ENCODE measurements at regions not wholly inside any gene's neighbourhood (a gene's known extent, or its start where the extent isn't known, plus 50 kb on each side); places are given as distances from the start of the nearest gene placed in this dataset.

- no peak overlapping the region for H3K4me2 ChIP-seq (ENCODE audit: insufficient read depth, insufficient read length, low read length)
- no peaks in the 10 kb centered on the region for H3K4me1 ChIP-seq (ENCODE audit: insufficient read depth, low read length)
- H3K79me1 ChIP-seq (ENCODE audit: insufficient read depth, low read depth, low read length, poor library complexity, severe bottlenecking) = no peaks in the 10 kb centered on the region
- Mint-ChIP-seq H3K4me1 (0 out of 4 replicates have a peak, but pooled peaks cover 0 to 3% of the 10 kb centered on the region in 2 experiments), H3K36me3 (ENCODE audit: insufficient read depth in 1 of 3, low read depth in 3 of 3) (peaks cover under 1 to 14% (median 6%) of the 10 kb centered on the region in 3 experiments; a peak in 5 of 7 replicates), H3K4me3 (no peak overlapping the region), H3K27me3 (ENCODE audit: low read depth) (no peaks in the 10 kb centered on the region), H3K27ac (no peak overlapping the region), H3K9me3 (peaks cover 6 to 12% of the 10 kb centered on the region in 2 experiments; a peak in 4 of 5 replicates)
- H3K14ac ChIP-seq (ENCODE audit: insufficient read depth, low read length) = no peak overlapping the region
- no peak overlapping the region for H2BK5ac ChIP-seq (ENCODE audit: insufficient read length, low read length)
- H3K9ac ChIP-seq (ENCODE audit: extremely low read depth, insufficient read length, low read length) = no peak overlapping the region
- H3K23ac ChIP-seq (ENCODE audit: insufficient read length, low read depth, low read length) = no peak overlapping the region
- H3K79me2 ChIP-seq (ENCODE audit: insufficient read depth, low read length) = no peaks in the 10 kb centered on the region
- no peak overlapping the region for H3K27ac ChIP-seq (ENCODE audit: insufficient read length, low read depth, low read length)
- no peak overlapping the region for H2AFZ ChIP-seq (ENCODE audit: low read length)
- no peak overlapping the region for H3K18ac ChIP-seq (ENCODE audit: insufficient read length, low read depth, low read length)
- no peak overlapping the region for H4K8ac ChIP-seq (replicated peaks; ENCODE audit: insufficient read length, low read depth, low read length)
- no peak overlapping the region for H3T11ph ChIP-seq (ENCODE audit: low read length)
- H4K20me1 ChIP-seq (ENCODE audit: control insufficient read depth, insufficient read depth, insufficient read length) = no peaks in the 10 kb centered on the region
- no peak overlapping the region for H2AK5ac ChIP-seq (ENCODE audit: insufficient read length, low read length)
- no peak overlapping the region for H2BK20ac ChIP-seq (ENCODE audit: low read depth, low read length, poor library complexity, severe bottlenecking)
- H3K27me3 ChIP-seq (ENCODE audit: insufficient read depth, low read length) = no peaks in the 10 kb centered on the region
- H3K4ac ChIP-seq (ENCODE audit: low read depth, low read length) = no peak overlapping the region
- H4K5ac ChIP-seq (ENCODE audit: insufficient read length, low read depth, low read length) = no peak overlapping the region
- H3K56ac ChIP-seq (ENCODE audit: insufficient read length, low read depth, low read length) = no peak overlapping the region
- H2BK12ac ChIP-seq (ENCODE audit: insufficient read length, low read depth, low read length) = no peak overlapping the region
- no peak overlapping the region for H4K91ac ChIP-seq (ENCODE audit: insufficient read length, low read depth, low read length)
- no peak for TF ChIP-seq CTCF (conservative IDR thresholded peaks at IDR 0.05)
- H2BK120ac ChIP-seq (ENCODE audit: low read depth, low read length, poor library complexity, severe bottlenecking) = no peak overlapping the region
- no peak overlapping the region for H2BK15ac ChIP-seq (ENCODE audit: low read depth, low read length)
- H3K9me3 ChIP-seq (ENCODE audit: control insufficient read depth, low read depth, low read length) = no peaks in the 10 kb centered on the region
- no peaks in the 10 kb centered on the region for H3K23me2 ChIP-seq (ENCODE audit: insufficient read length, low read depth, low read length, poor library complexity, severe bottlenecking)
- no peak for DNase-seq
- no CpG with 5 or more reads among the region's 2 CpGs for WGBS (ENCODE audit: extremely low coverage, insufficient read length, low lambda C conversion rate)
Observed at GRCh38 chr5:106331415-106331814, 1339.3 kb downstream of the EFNA5 start.
